ENCODE measurements at regions not wholly inside any gene's neighbourhood (a gene's known extent, or its start where the extent isn't known, plus 50 kb on each side); places are given as distances from the start of the nearest gene placed in this dataset.

- no peak overlapping the region for H3K14ac ChIP-seq (ENCODE audit: insufficient read length)
- POLR2A ChIA-PET (ENCODE audit: partially characterized antibody), result interaction anchor here (0.6 kb wide), 1 partner anchor 120 kb away, joined by 3 read pairs; no protein-coding TSS in a partner anchor
- no peak overlapping the region for H3K4me3 ChIP-seq (ENCODE audit: extremely low read depth in 1 of 4, insufficient read depth in 2 of 4, low read depth in 3 of 4, low read length in 4 of 4)
- no peaks in the 10 kb centered on the region for H3K23me2 ChIP-seq (ENCODE audit: low read depth, low read length)
- no peak overlapping the region for H2BK15ac ChIP-seq (ENCODE audit: low read length)
- no peak overlapping the region for H3K23ac ChIP-seq (ENCODE audit: insufficient read length)
- H2AK5ac ChIP-seq (ENCODE audit: low read depth, low read length), result no peak overlapping the region
- H3K4me1 ChIP-seq (replicated peaks in 1 of 4; ENCODE audit: control insufficient read depth in 3 of 4, insufficient read depth in 4 of 4, low read length in 3 of 4), result peaks cover 0 to 8% (median 4%) of the 10 kb centered on the region in 4 experiments; a peak in 2 of 7 replicates
- no peaks in the 10 kb centered on the region for H3K27me3 ChIP-seq (replicated peaks in 1 of 4; ENCODE audit: control insufficient read depth in 3 of 4, extremely low read depth in 1 of 4, insufficient read depth in 3 of 4, low read length in 3 of 4)
- no peak for TF ChIP-seq HDAC6 (IDR thresholded peaks at IDR 0.05; ENCODE audit: low read depth, low read length)
- no peak for TF ChIP-seq BACH1 (IDR thresholded peaks at IDR 0.05; ENCODE audit: low read length)
- no peak for TF ChIP-seq CBX5 (IDR thresholded peaks at IDR 0.05; ENCODE audit: low read depth, low read length)
- no peak for FAIRE-seq
- peaks cover 9 to 14% of the 10 kb centered on the region in 2 experiments for H3K9me3 ChIP-seq (ENCODE audit: insufficient read depth in 2 of 2, low read depth in 1 of 2, low read length in 1 of 2)
- 93% methylated on average over 3 of the region's 3 CpGs; no CpG with 5 or more reads in 1 of the 2 experiments for WGBS, 2 experiments (ENCODE audit: extremely low coverage in 1 of 2, insufficient coverage in 1 of 2, insufficient read length in 1 of 2, insufficient replicate concordance in 2 of 2, low coverage in 1 of 2, low lambda C conversion rate in 2 of 2, missing lambda C conversion rate in 1 of 2)
- H2BK5ac ChIP-seq (ENCODE audit: low read depth, low read length), result no peak overlapping the region
- CTCF ChIA-PET (ENCODE audit: partially characterized antibody), result interaction anchor here (0.6 to 1.4 kb wide), 5 partner anchors 9 to 73 kb away, joined by 3 to 4 read pairs (median 3); no protein-coding TSS in a partner anchor
- H3K18ac ChIP-seq (ENCODE audit: extremely low read depth, low read length), result no peak overlapping the region
- no peaks in the 10 kb centered on the region for H3K36me3 ChIP-seq (ENCODE audit: control insufficient read depth in 2 of 4, insufficient read depth in 4 of 4, low read length in 3 of 4)
- no peak overlapping the region for H3K4me2 ChIP-seq (ENCODE audit: insufficient read depth in 1 of 2, low read depth in 2 of 2, low read length in 2 of 2)
- no peaks in the 10 kb centered on the region for H4K20me1 ChIP-seq (replicated peaks in 1 of 2; ENCODE audit: control insufficient read depth in 1 of 2, insufficient read depth in 2 of 2, low read length in 2 of 2)
- no peak overlapping the region for H3K4ac ChIP-seq (replicated peaks; ENCODE audit: insufficient read length, low read depth, low read length)
- no peak overlapping the region for H2BK20ac ChIP-seq (ENCODE audit: low read length)
- DNase-seq (ENCODE audit: low read depth in 1 of 2, low spot score in 2 of 2), result no peak
- H2AFZ ChIP-seq (ENCODE audit: low read length), result no peak overlapping the region
- H3K27ac ChIP-seq (ENCODE audit: low read depth, low read length), result no peak overlapping the region
- H3K79me1 ChIP-seq (ENCODE audit: low read depth, low read length), result no peaks in the 10 kb centered on the region
- no peak overlapping the region for H4K5ac ChIP-seq (ENCODE audit: insufficient read length, low read depth, low read length)
- H2BK12ac ChIP-seq (ENCODE audit: low read depth, low read length), result no peak overlapping the region
- no peak overlapping the region for H2BK120ac ChIP-seq (replicated peaks; ENCODE audit: low read depth, low read length)
- H4K91ac ChIP-seq (replicated peaks; ENCODE audit: insufficient read length, low read length), result no peak overlapping the region
- H3K79me2 ChIP-seq (ENCODE audit: control insufficient read depth in 1 of 2, insufficient read depth in 2 of 2, low read length in 2 of 2), result no peaks in the 10 kb centered on the region
- no peak overlapping the region for H3K9ac ChIP-seq (replicated peaks in 1 of 4; ENCODE audit: extremely low read depth in 1 of 4, low read depth in 3 of 4, low read length in 3 of 4)
- H3K56ac ChIP-seq (replicated peaks; ENCODE audit: insufficient read length, low read depth, low read length), result no peak overlapping the region
- H4K8ac ChIP-seq (ENCODE audit: extremely low read depth, insufficient read depth, low read length), result no peak overlapping the region
Observed at GRCh38 chr2:44889096-44889495, 52.4 kb upstream of the SIX3 start.

Measured in H1 (cell line).